ACHN (cell line): ENCODE measurements at regions not wholly inside any gene's neighbourhood (a gene's known extent, or its start where the extent isn't known, plus 50 kb on each side); places are given as distances from the start of the nearest gene placed in this dataset.
"Not testable (repeated sequence)": the region's sequence is repeated elsewhere in the genome, so short reads cannot be mapped to it uniquely, and the experiment has no call there.

Experiments used
- DNase-seq: peaks from one replicate; pipeline ENCODE4 v3.0.0-alpha.2; 2015
- in situ Hi-C: cut with HindIII; loops from 2 replicates; pipeline ENCODE4 v1.10.0; 2017; ENCODE audit warnings: low sequenced_read_pairs, low pct_ligation_motif_present, low pct_unique_long_range_greater_than_20kb

DNA sequence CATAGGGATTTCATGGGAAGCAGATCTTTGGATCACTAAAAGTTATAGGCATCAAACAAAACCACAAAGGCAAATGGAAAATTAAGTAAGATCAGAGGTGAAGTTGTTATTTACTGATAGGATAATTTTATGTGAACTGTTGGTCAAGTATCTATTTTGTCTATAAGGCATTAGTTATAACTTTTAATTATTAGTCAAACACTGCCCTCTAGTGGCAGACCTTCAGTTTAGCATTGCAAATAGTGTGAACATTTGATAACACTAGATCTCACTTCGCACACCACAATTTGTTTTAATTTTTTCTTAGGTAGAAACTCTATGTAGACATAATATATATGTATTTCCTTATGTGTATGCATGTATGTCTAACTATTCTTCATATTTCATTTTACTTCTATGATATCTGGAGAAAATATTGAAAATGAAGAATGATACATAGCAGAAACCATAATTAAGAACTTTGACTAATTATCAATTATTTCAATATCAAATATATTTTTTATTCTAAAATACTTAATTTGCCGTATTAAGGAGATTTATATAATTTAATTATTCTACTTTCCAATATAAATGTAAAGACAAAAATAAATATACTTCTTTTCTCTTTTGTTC, 214.5 kb upstream of the TACR3 start:
- DNase-seq = peak; percentile 57
- in situ Hi-C loops = no loop called here

DNA sequence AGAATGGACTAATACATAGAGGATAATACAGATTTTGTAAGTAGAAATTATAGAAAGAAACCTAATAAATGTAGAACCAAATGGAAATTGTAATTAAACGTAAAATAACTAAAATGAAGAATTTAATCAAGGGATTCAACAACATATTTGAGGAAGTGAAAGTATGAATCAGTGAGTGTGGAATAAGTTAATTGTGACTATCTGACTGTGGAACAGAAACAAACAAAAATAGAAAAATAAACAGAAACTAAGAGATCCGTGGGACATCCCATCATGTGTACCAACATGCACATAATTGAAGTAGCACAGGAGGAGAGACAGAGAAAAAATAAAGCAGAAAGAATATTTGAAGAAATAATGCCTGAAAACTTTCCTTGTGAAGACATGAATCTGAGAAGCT, 208.6 kb upstream of the TACR3 start:
- in situ Hi-C loops = no loop called here

DNA sequence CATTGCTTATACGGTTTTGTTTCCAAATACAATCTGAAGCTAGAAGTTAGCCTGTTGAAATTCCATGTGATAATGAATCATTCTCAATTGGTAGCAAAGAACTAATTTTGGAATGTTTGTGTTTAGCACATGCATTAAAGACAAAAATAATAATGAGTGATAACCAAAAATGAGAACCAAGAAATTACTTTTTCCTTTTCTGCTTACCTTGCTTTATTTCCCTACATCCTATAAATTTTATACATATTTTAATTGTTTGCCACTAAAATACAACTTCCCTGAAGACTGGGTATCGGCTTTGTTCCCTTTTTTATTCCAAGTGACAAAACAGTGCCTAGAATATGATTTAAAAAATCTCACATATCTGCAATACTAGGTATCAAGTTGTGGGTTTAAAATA, 203.8 kb upstream of the TACR3 start:
- in situ Hi-C loops = no loop called here
- no peak for DNase-seq

More for the DNA sequence above, 208.6 kb upstream of the TACR3 start:
- no peak for DNase-seq

DNA sequence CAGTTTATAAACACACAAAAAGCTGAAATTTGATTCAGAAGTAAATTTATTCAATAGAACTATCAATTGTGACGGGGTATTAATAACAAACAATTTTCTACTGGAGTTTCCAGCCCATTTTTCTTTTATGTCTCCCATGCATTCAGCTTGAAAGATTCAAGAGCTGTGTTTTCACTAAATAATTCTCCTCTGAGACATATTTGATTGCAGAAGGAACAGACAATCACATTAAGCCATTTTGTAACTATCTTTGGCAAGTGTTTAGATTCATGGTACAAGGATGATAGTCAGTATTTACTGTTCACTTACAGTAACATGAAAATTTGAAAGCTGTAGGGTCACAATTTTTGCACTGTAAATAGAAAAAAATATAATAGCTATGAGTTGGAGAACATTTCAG, 198.4 kb upstream of the TACR3 start:
- in situ Hi-C loops = no loop called here
- DNase-seq = no peak

DNA sequence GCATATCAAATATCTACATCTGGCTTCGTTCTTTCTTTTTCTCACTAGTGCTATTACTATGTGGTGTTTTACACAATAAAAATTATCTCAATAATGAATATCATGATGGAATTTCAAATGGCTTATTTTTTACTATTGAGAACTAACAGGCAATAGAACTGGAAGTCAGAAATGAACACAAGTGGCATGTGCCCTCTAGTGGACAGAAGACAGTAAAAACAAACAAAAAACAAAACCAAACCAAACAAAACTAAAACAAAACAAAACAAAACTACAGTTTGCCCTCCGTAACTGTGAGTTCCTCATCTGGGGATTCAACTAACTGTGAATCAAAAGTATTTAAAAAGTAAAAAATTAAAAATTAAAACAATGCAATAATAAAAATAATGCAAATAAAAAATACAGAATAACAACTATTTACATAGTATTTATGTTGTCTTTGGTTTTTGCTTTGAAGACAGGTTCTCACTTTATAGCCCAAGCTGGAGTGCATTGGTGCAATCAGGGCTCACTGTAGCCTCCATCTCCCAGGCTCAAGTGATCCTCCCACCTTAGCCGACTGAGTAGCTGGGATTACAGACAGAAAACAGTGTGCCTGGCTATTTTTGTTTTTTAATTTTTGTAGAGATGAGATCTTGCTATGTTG, 195.6 kb upstream of the TACR3 start:
- peak; percentile 21 for DNase-seq
- in situ Hi-C loops = no loop called here

DNA sequence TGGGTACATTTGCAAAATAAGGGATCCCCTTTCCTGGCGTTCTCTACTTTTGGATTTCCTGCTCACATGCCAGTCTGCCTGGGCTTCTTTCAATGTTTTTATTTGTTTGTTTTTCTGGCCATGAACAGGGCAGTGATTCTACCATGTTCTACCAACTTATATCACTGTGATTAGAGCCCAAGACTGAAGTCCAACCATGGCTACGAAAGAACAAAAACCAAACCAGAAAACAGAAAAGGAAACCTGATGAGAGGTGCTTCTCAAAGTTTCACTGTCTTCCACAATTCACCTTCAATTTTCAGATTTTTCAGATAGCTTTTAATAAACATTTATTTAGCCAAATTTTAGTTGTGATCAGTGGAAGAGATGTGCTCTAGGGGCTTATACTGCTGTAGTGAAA, 187.6 kb upstream of the TACR3 start:
- in situ Hi-C loops = no loop called here

DNA sequence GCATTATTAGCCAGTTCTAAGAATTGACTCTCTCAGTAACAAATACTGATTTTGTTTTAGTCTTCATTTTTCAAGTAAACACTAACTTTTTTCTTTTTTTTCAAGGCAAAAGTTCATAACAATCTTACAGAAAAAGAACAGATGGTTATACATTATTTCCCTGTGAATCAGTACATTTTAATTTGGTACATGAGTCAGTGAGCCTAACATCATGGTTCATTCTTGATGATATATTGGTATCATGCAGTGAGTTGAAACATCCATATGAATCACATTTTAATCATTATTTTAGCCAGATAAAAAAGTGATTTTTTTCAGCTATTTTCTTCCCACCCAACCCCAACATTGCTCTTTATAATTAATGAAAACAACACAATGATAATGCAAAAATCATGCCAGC, 184.3 kb upstream of the TACR3 start:
- in situ Hi-C loops = no loop called here
- DNase-seq = no peak

More for the DNA sequence above, 187.6 kb upstream of the TACR3 start:
- DNase-seq = no peak

DNA sequence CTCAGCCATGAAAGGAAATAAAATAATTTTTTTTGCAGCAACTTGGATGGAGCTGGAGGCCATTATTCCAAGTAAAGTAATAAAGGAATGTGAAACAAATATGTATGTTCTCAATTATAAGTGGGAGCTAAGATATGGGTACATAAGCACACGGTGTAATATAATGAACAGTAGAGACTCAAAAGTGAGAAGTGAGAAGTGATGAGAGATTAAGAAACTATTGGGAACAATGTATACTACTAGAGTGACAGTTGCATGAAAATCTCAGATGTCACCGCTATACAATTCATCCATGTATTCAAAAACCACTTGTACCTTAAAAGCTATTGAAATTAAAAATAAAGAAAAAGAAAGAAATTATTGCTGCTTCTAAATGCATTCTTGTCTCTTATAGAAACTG, 182.9 kb upstream of the TACR3 start:
- in situ Hi-C loops = no loop called here
- no peak for DNase-seq

DNA sequence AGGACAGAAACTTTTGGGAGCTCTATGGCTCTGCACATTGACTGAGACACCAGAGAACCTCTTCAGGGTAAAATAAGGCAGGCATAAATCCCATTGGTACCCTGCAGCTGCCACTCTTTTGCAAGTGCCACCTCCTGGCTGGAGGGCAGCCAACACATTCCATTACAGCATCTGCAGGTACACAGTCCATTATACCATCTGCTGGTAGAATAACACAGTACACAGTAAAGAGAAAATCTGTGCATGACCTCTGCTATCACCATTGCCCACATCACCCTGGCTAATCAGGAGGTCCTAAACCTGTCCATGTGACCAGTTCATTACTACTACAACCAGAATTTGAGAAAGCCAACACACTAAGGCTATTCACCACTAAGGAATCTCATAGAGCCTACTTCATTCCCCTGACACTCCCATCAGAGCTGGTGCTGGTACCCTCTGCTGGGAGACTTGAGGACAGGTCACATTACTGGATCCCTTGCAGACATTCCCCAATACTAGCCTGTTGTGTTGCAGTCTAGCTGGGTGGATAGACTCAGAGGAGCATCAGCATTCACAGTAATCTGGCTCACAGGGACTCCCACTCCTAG, 176.2 kb upstream of the TACR3 start:
- DNase-seq = no peak
- in situ Hi-C loops = no loop called here

DNA sequence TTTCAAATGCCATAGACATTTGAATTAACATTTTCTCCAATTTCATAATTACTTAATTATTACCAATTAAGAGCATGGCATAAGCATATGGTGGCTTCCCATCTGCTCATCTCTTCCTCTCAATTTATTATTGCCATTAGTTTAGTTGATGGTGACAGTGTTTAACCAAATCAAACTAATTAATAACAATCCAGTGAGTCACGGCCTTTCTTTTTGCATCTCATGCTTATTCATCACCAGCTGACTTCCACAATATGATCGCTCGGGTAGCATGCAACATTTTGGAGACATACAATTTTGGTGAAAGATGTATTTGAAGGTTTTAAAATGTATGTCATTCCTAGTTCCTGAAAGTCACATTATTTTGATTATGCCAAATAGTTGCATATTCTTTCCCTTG, 172.8 kb upstream of the TACR3 start:
- in situ Hi-C loops = no loop called here
- no peak for DNase-seq

DNA sequence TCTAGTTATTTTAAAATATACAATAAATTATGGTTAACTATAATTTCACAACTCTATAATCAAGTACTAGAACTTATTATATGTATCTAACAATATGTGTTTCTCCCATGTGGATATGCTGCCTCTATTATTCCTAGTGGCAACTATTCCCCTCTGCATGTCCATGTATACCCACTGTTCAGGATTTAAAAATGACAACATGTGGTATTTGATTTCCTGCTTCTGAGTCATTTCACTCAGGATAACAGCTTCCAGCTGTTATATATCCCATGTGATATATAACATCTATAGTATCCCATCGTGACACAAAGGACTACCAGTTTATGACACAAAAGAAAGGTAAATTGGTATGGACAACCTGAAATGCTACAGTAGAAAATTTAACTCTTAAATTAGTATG, 167.4 kb upstream of the TACR3 start:
- no peak for DNase-seq
- in situ Hi-C loops = no loop called here

DNA sequence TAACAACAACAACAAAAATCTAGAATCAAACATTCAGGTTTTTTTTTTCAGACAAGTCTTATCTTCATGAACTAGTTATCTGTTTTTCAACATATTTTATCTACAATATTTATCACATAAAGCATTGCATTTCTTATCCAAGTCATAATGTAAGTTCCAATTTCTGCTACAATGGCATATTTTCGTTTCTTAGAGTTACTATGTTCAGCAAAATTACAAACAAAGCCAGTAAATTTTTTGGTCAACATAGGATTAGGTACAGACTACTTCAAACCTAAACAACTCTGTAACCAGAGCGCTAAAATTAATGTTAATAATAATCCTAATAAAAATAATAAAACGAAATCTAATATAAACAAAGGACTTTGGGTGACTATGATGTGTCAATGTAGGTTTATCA, 165.4 kb upstream of the TACR3 start:
- DNase-seq = no peak
- in situ Hi-C loops = no loop called here

DNA sequence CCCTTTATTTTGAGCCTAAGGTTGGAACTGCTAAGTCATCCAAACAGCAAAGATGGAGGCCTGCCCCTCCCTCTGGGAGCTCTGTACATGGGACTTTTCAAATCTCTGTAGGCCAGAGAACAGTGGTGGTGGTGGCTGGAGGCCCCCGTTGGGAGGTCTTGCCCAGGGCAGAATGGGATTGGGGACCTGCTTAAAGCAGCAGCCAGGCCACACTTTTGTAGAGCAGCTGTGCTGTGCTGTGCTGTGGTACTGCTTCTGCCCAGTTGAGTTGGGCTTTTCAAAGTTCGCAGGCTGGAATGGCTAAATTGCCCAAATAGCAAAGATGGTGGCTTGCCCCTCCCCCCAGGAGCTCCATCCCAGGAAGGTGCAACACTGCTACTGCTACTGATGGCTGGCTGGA, 147.5 kb upstream of the TACR3 start:
- in situ Hi-C loops = no loop called here
- no peak for DNase-seq

DNA sequence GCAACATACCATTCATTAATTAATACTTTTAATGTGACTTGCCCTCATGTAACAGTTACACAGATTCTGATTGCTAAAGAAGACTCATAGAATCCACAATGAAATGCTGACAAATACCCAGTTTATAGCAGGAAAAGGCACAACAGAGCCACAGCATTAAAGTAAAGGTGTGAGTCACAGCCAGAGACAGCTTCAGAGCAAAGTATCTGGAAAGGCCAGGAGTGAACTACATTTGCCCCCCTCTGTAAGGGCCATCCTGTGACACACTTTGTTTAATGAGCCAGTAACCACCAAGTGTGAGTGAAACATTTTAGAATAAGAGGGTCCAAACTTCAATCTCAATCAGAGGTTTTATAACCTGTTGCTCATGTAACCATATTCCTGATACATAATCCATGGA, 133.8 kb upstream of the TACR3 start:
- no peak for DNase-seq
- in situ Hi-C loops = no loop called here

DNA sequence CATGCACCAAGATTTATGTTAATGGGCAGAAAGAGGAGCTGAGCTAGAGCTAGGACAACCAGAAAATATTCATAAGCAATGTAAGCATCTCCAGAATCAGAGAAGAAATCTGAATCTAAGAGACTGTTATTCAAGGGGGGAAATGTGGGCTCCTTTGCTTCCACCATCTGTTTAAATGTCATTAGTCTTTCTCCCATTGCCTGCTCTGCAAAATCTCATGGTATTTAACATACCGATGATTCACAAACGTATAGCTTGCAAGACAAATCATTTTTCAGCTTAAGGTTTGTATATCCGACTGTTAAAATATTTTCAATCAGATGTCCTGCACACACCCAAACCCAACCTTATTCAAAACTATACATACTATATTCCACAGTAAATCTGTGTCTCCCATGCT, 133.4 kb upstream of the TACR3 start:
- in situ Hi-C loops = no loop called here
- no peak for DNase-seq

DNA sequence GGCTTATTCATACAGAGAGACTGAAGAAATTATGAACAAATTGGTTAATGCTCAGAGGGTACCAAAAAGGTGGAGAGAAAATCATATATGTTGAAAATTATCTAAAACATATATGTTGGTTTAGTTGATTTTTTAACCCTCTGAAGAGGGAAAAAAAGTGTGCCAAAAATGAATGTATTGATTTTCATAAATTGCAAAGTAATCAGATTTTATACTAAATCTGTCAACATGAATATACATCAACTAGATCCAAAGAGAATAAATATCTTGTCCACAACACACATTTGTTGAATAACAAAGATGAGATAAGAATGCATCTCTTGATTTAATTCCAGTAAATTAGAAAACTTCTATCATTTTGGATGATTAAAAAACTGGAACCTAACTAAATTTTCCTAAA, 125.3 kb upstream of the TACR3 start:
- no peak for DNase-seq
- in situ Hi-C loops = no loop called here

DNA sequence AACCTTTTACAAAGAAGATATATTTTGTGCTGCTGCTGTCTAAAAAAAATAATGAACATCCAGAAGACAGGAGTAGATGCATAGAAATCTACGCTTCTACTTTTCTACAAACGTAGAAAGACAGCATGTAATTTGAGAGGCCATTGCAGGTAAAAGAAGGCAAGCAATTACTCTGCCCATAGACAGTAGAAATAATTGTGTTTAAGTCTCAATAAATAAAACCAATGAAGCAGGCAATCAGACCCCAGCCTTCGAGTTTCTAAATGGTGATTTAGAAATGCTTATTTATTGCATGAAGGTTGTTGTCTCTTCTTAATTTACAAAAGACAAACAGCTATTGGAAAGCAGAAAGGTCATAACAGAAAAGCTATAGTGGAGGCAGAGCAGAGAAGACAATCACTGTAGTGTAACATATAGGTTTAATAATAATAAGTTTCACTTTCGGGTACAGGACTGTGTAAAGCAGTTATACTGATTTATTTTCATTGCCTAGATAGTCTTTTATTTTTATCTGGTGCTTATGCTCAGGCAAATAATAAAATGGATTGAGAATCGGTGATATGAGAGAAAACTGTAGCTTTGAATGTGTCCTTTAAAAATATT, 123.0 kb upstream of the TACR3 start:
- no peak for DNase-seq
- in situ Hi-C loops = no loop called here

DNA sequence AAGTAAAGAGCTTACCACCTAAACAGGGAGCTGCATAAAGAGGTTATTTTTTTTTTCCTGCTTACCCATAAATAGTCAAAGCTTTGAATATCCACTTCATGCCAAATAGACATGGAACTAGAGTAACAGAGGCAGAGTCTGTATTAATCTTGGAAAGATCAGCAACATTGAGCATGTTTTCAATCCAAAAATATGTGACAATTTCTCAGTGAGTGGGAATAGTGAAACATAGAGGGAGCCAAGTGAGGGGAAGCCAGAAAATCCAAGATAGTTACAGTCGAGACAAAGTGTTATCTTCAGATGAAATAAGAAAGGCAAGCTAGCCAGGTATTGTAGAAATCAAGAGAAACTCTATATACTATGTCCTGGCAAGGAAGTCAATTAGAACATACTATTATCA, 122.3 kb upstream of the TACR3 start:
- no peak for DNase-seq
- in situ Hi-C loops = no loop called here

DNA sequence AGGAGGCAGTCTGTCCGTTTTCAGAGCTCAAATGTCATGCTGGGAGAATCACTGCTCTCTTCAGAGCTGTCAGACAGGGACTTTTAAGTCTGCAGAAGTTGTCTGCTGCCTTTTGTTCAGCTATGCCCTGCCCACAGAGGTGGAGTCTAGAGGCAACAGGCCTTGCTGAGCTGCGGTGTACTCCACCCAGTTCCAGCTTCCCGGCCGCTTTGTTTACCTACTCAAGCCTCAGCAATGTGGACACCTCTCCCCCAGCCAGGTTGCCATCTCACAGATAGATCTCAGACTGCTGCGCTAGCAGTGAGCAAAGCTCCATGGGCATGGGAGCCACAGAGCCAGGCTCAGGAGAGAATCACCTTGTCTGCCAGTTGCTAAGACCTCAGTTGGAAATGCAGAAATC, 90.5 kb upstream of the TACR3 start:
- in situ Hi-C loops, DNase-seq: not testable (repeated sequence)

DNA sequence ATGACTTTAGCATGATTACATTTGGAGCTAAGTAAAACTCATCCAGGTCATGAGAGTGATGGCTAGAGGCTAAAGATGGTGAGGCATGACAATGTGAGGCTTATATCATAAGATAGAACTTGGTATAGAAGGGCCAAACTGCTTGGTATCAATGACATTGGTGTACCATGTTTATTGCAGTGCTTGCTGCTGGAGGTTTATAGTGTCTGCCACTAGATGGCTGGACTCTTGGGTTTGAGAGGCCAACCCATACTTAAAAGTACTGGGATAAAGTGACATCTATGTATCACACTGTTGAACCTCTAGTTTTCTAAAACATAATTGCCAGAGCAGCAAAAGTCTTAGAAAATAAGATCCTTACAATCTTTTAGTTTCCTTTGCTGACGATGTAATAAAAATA, 83.0 kb upstream of the TACR3 start:
- DNase-seq = no peak
- in situ Hi-C loops = no loop called here
